ENCODE measurements at regions not wholly inside any gene's neighbourhood (a gene's known extent, or its start where the extent isn't known, plus 50 kb on each side); places are given as distances from the start of the nearest gene placed in this dataset.
"Not testable (repeated sequence)": the region's sequence is repeated elsewhere in the genome, so short reads cannot be mapped to it uniquely, and the experiment has no call there.

GRCh38 chr1:157249326-157249725 is 111.1 kb upstream of the ETV3 start:
- DNase-seq, result no peak

GRCh38 chr1:157247764-157248049 is 109.5 kb upstream of the ETV3 start:
- DNase-seq, result not testable (repeated sequence)

- no peak for DNase-seq
These were observed 109.0 kb upstream of the ETV3 start for GRCh38 chr1:157247005-157247763.

- no peak for DNase-seq
These were observed 107.6 kb upstream of the ETV3 start for GRCh38 chr1:157245823-157246222.

- no peak for DNase-seq
These were observed 103.0 kb upstream of the ETV3 start for GRCh38 chr1:157241185-157241538.

GRCh38 chr1:157240495-157241184 is 102.4 kb upstream of the ETV3 start:
- DNase-seq, result no peak

- no peak for DNase-seq
These were observed 101.7 kb upstream of the ETV3 start for GRCh38 chr1:157239936-157240335.

- DNase-seq, result no peak
These were observed 100.4 kb upstream of the ETV3 start for GRCh38 chr1:157238585-157238984.

GRCh38 chr1:157237981-157238380 is 99.8 kb upstream of the ETV3 start:
- no peak for DNase-seq

GRCh38 chr1:157237522-157237921 is 99.3 kb upstream of the ETV3 start:
- DNase-seq, result no peak

GRCh38 chr1:157236072-157236471 is 97.9 kb upstream of the ETV3 start:
- no peak for DNase-seq

- DNase-seq, result no peak
These were observed 97.1 kb upstream of the ETV3 start for GRCh38 chr1:157235307-157235706.

- DNase-seq, result no peak
These were observed 96.6 kb upstream of the ETV3 start for GRCh38 chr1:157234705-157235273.

GRCh38 chr1:157233131-157233530 is 94.9 kb upstream of the ETV3 start:
- no peak for DNase-seq

- no peak for DNase-seq
These were observed 93.8 kb upstream of the ETV3 start for GRCh38 chr1:157231846-157232525.

GRCh38 chr1:157230500-157230899 is 92.3 kb upstream of the ETV3 start:
- no peak for DNase-seq

GRCh38 chr1:157227700-157228099 is 89.5 kb upstream of the ETV3 start:
- no peak for DNase-seq

GRCh38 chr1:157226739-157227138 is 88.5 kb upstream of the ETV3 start:
- no peak for DNase-seq

GRCh38 chr1:157219600-157219999 is 81.4 kb upstream of the ETV3 start:
- DNase-seq, result no peak

- no peak for DNase-seq
These were observed 81.0 kb upstream of the ETV3 start for GRCh38 chr1:157219182-157219581.

GRCh38 chr1:157218671-157219070 is 80.5 kb upstream of the ETV3 start:
- DNase-seq, result no peak

GRCh38 chr1:157217486-157217885 is 79.3 kb upstream of the ETV3 start:
- no peak for DNase-seq

- DNase-seq, result no peak
These were observed 75.6 kb upstream of the ETV3 start for GRCh38 chr1:157213836-157214235.

- DNase-seq, result no peak
These were observed 71.3 kb upstream of the ETV3 start for GRCh38 chr1:157209514-157209913.

Measured in NCI-H2081 treated with DMSO at 0.1 percent for 48 hours (cell line).